ENCODE measurements at regions not wholly inside any gene's neighbourhood (a gene's known extent, or its start where the extent isn't known, plus 50 kb on each side); places are given as distances from the start of the nearest gene placed in this dataset.
A peak's percentile ranks its signal among the peaks of the same experiment; 100 is the strongest.

- Histone ChIP-seq H3K36me3 (ENCODE audit: control insufficient read depth, insufficient read depth, low read length) (no peaks in the 10 kb centered on the region), H3K4ac (ENCODE audit: low read depth, low read length) (no peak overlapping the region), H4K5ac (ENCODE audit: low read depth, low read length) (no peak overlapping the region), H3K27ac (ENCODE audit: insufficient read depth, low read length) (no peak overlapping the region), H3K9ac (ENCODE audit: low read depth, low read length) (no peak overlapping the region), H3K4me3 (ENCODE audit: insufficient read depth, low read depth, low read length) (no peak overlapping the region), H3K4me2 (ENCODE audit: low read depth, low read length) (no peak overlapping the region), H2BK15ac (ENCODE audit: low read depth, low read length) (no peak overlapping the region), H3K14ac (replicated peaks; ENCODE audit: low read depth, low read length) (no peak overlapping the region), H2BK120ac (ENCODE audit: low read depth, low read length) (no peak overlapping the region), H2BK20ac (ENCODE audit: low read depth, low read length) (no peak overlapping the region), H4K91ac (ENCODE audit: insufficient read depth, low read depth, low read length) (no peak overlapping the region), H3K4me1 (ENCODE audit: control insufficient read depth, insufficient read depth, low read length) (no peaks in the 10 kb centered on the region), H3K23ac (ENCODE audit: low read depth, low read length) (no peak overlapping the region), H3K79me1 (ENCODE audit: low read depth in 1 of 2, low read length in 2 of 2) (no peaks in the 10 kb centered on the region), H3K9me3 (ENCODE audit: control insufficient read depth, insufficient read depth, low read length) (no peaks in the 10 kb centered on the region), H4K8ac (ENCODE audit: low read depth in 2 of 2, low read length in 2 of 2) (no peak overlapping the region), H3K9me1 (ENCODE audit: insufficient read depth, low read length) (no peaks in the 10 kb centered on the region), H2AK9ac (replicated peaks; ENCODE audit: low read depth, low read length, poor library complexity) (peak overlapping the region; percentile 53), H3K27me3 (ENCODE audit: control insufficient read depth, insufficient read depth, low read length) (no peaks in the 10 kb centered on the region), H3K18ac (ENCODE audit: low read depth, low read length) (no peak overlapping the region), H2BK5ac (ENCODE audit: low read depth, low read length, poor library complexity, severe bottlenecking) (no peak overlapping the region), H2AFZ (replicated peaks; ENCODE audit: low read length, poor library complexity) (no peak overlapping the region), H2AK5ac (ENCODE audit: low read depth, low read length) (no peak overlapping the region), H3K56ac (ENCODE audit: extremely low read depth, insufficient read depth, low read length) (no peak overlapping the region; the same call in 1 of the 2 replicates), H4K20me1 (ENCODE audit: insufficient read depth, low read length) (no peaks in the 10 kb centered on the region)
- in situ Hi-C loops (cut with MboI; ENCODE audit: low sequenced_read_pairs) (no loop called here), dilution Hi-C loops (cut with HindIII; ENCODE audit: low sequenced_read_pairs, unreplicated experiment) (no loop called here), intact Hi-C loops (cut with micrococcal nuclease) (no loop called here)
- TF ChIP-seq USF2 (IDR thresholded peaks at IDR 0.05; ENCODE audit: low read depth, low read length) (no peak), CEBPB (IDR thresholded peaks at IDR 0.05; ENCODE audit: low read depth, low read length) (no peak), POLR2A (IDR thresholded peaks at IDR 0.05; ENCODE audit: low read depth, low read length) (no peak), RFX5 (IDR thresholded peaks at IDR 0.05; ENCODE audit: low read depth, low read length) (no peak), BHLHE40 (IDR thresholded peaks at IDR 0.05; ENCODE audit: low read depth, low read length) (no peak)
- WGBS, 2 experiments (ENCODE audit: extremely low coverage in 2 of 2, insufficient read length in 1 of 2): 79% methylated on average over 3 of the region's 9 CpGs; no CpG with 5 or more reads in 1 of the 2 experiments
- DNase-seq: no peak
- no peak for ATAC-seq (ENCODE audit: low read depth)
- ChIA-PET CTCF (no interaction called here), POLR2A (ENCODE audit: unreplicated experiment) (no interaction called here)
- BruUV-seq (replicated peaks): no TSS peak
Measured at GRCh38 chr6:155582016-155582991, 126.7 kb upstream of the NOX3 start.
